Gastroesophageal sphincter (tissue), 4 donors: ENCODE measurements at regions not wholly inside any gene's neighbourhood (a gene's known extent, or its start where the extent isn't known, plus 50 kb on each side); places are given as distances from the start of the nearest gene placed in this dataset.

Source experiments
- ATAC-seq: fragments of 150-250 bp; one replicate; pipeline ENCODE4 v1.9.1; 2016; ENCODE audit warnings: mild to moderate bottlenecking, moderate library complexity
- H3K27ac ChIP-seq, 4 donors: fragments of 200-600 bp; sonication (generic) in 3 of 4; 1 replicate in 3 of 4; 2 replicates in 1 of 4; pipeline ENCODE4 v1.5.1; 2016 to 2019
- H3K27me3 ChIP-seq: fragments of 200-600 bp; sonication (generic); one replicate; pipeline ENCODE4 v1.5.1; 2019
- H3K36me3 ChIP-seq, 2 donors: fragments of 200-600 bp; sonication (generic); one replicate each; pipeline ENCODE4 v1.5.1; 2019; ENCODE audit warnings: control low read depth in 1 of 2
- H3K4me1 ChIP-seq, 3 donors: fragments of 200-600 bp; sonication (generic); 1 replicate in 2 of 3; 2 replicates in 1 of 3; pipeline ENCODE4 v1.5.1; 2016 to 2019; ENCODE audit warnings: control low read depth in 2 of 3
- H3K4me3 ChIP-seq, 2 donors: fragments of 200-600 bp; sonication (generic); one replicate each; pipeline ENCODE4 v1.5.1; 2019; ENCODE audit warnings: mild to moderate bottlenecking in 1 of 2, moderate library complexity in 1 of 2
- H3K9me3 ChIP-seq, 3 donors: fragments of 200-600 bp; sonication (generic); one replicate each; pipeline ENCODE4 v1.5.1; 2017 to 2019; ENCODE audit warnings: control low read depth in 2 of 3
- EP300 ChIP-seq: sonication (generic); formaldehyde crosslinking; IDR thresholded peaks from one replicate; pipeline ENCODE4 v1.6.1; 2017; ENCODE audit warnings: antibody characterized with exemption, mild to moderate bottlenecking
- POLR2A ChIP-seq, 2 donors: fragments of 450-650 bp; IDR thresholded peaks; one replicate each; pipeline ENCODE4 v1.6.1; 2017; ENCODE audit warnings: antibody characterized with exemption in 2 of 2, mild to moderate bottlenecking in 2 of 2, moderate library complexity in 1 of 2
- POLR2AphosphoS5 ChIP-seq: sonication (generic); formaldehyde crosslinking; IDR thresholded peaks from one replicate; pipeline ENCODE4 v1.6.1; 2017; ENCODE audit warnings: antibody characterized with exemption
- WGBS, 2 donors: methylation state at CpG; one replicate each; pipeline ENCODE4 v1.1.5; 2018; ENCODE audit warnings: low coverage in 1 of 2; 5-methylcytosine and 5-hydroxymethylcytosine counted together
- TF ChIP-seq, protein P1 (sequence below), 4 experiments: fragments of 200-600 bp in 2 of 4; fragments of 450-650 bp in 2 of 4; sonication (generic) in 1 of 4; IDR thresholded peaks; one replicate each; pipeline ENCODE4 v1.5.1; 2017 to 2019; ENCODE audit warnings: antibody characterized with exemption in 4 of 4, mild to moderate bottlenecking in 2 of 4, moderate library complexity in 2 of 4

DNA sequence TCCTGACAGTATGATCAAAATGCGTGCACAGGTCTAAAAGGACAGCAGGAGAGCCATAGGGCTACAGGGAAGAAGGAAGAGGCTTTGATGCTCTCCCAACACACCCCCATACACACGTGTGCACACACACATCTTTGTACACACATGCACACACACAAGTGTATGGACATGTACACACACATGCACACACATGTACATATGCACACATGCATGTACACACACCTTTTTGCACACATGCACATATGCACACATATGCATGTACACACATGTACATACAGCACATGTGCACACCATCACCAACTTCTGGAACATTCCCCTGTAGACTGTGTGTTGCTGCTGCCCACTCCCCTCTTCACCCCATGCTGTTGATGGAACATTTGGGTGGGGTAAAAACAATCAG, 255.6 kb upstream of the CTBP2 start:
- Histone ChIP-seq H3K36me3 (no peaks in the 10 kb centered on the region), H3K4me1 (peaks cover 0 to 8% (median 0%) of the 10 kb centered on the region in 3 donors), H3K27me3 (no peaks in the 10 kb centered on the region), H3K27ac (no peak overlapping the region), H3K9me3 (peaks cover 0 to 14% (median 0%) of the 10 kb centered on the region in 3 donors), H3K4me3 (no peak overlapping the region)
- 66 to 88% methylated on average over 1 to 2 of the region's 2 CpGs for WGBS, 2 donors
- no peak for ATAC-seq
- TF ChIP-seq POLR2AphosphoS5 (no peak), EP300 (no peak), POLR2A (IDR thresholded peaks at IDR 0.05) (no peak)
- TF ChIP-seq, protein P1, sequence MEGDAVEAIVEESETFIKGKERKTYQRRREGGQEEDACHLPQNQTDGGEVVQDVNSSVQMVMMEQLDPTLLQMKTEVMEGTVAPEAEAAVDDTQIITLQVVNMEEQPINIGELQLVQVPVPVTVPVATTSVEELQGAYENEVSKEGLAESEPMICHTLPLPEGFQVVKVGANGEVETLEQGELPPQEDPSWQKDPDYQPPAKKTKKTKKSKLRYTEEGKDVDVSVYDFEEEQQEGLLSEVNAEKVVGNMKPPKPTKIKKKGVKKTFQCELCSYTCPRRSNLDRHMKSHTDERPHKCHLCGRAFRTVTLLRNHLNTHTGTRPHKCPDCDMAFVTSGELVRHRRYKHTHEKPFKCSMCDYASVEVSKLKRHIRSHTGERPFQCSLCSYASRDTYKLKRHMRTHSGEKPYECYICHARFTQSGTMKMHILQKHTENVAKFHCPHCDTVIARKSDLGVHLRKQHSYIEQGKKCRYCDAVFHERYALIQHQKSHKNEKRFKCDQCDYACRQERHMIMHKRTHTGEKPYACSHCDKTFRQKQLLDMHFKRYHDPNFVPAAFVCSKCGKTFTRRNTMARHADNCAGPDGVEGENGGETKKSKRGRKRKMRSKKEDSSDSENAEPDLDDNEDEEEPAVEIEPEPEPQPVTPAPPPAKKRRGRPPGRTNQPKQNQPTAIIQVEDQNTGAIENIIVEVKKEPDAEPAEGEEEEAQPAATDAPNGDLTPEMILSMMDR (IDR thresholded peaks at IDR 0.05): no peak

DNA sequence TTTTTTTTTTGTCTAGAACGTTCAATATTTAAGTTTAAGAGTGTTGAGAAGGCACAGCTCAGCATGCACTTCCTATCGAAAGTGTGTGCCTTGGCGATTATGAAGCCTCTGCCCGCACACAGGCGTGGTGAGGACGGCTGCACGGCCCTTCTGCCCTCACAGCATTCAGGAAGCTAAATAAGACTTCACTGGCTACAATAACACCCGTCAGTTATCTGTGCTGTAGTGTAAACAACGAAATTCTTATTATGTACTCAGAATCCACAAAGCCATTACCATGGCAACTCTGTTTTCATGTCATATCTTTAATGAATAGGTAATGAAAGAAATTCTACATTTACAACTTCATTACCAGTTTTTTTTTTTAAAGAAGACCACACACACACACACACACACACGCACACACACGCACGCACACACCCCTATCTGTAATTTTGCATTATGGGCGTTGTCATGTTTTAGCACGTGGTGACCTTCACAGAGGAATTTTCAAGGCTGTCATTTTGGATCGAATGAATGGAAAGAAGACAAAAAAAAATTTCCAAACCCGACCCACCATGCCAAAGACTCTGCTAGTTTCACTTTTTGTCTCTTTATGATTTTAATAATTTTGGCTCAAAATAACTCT, 254.8 kb upstream of the CTBP2 start:
- peaks cover 0 to 14% (median 0%) of the 10 kb centered on the region in 3 donors for H3K9me3 ChIP-seq
- no peaks in the 10 kb centered on the region for H3K36me3 ChIP-seq
- H3K4me1 ChIP-seq: peaks cover 0 to 8% (median 0%) of the 10 kb centered on the region in 3 donors
- 15 to 18% methylated on average over 16 of the region's 16 CpGs for WGBS, 2 donors
- peaks cover 4% of the 10 kb centered on the region for H3K27me3 ChIP-seq
- peak overlapping the region in 1 of 2 donors; percentile 5 for H3K4me3 ChIP-seq
- TF ChIP-seq POLR2A (IDR thresholded peaks at IDR 0.05): no peak
- no peak for TF ChIP-seq EP300
- no peak for TF ChIP-seq POLR2AphosphoS5
- TF ChIP-seq, protein P1 (IDR thresholded peaks at IDR 0.05): no peak
- no peak overlapping the region for H3K27ac ChIP-seq
- ATAC-seq: no peak

DNA sequence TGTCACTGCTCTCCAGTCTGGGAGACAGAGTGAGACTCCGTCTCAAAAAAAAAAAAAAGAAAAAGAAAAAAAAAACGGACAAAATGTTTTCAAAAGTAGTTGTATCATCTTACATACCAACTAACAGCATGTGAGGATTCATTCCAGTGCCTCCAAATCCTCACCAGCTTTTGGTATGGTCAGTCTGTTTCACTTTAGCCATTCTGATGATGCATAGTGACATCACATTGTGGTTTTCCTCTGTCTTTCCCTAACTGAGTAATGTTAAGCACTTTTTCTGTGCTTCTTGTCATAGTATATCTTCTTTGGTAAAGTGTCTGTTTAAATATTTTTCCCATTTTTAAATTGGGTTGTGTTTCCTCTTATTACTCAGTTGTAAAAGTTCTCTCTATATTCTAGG, 251.4 kb upstream of the CTBP2 start:
- Histone ChIP-seq H3K27me3 (peaks cover 12% of the 10 kb centered on the region), H3K36me3 (no peaks in the 10 kb centered on the region), H3K9me3 (no peaks in the 10 kb centered on the region), H3K4me3 (no peak overlapping the region), H3K4me1 (peaks cover 0 to 8% (median 0%) of the 10 kb centered on the region in 3 donors), H3K27ac (no peak overlapping the region)
- ATAC-seq: no peak
- WGBS, 2 donors: 65 to 81% methylated on average over 2 of the region's 2 CpGs
- TF ChIP-seq, protein P1 (IDR thresholded peaks at IDR 0.05): no peak
- TF ChIP-seq POLR2AphosphoS5 (no peak), POLR2A (IDR thresholded peaks at IDR 0.05) (no peak), EP300 (no peak)

DNA sequence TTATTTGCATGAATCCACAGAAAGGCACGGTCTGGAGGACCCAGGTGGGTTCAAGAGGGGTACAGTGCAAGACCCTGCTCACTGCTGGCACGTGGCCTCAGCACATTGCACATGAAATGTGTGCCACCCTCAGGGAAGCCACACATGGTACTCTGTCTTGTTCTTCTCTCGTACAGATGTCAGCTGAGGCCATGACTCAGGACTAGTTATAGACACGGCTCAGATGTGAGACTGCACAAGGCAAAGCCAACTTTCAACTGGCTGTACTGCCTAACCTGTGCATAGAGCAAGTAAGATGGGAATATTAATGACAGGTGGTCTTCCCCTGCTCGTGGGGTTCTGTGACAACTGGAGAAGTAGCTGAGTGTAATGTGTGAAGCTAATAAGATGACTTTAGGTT, 249.4 kb upstream of the CTBP2 start:
- H3K36me3 ChIP-seq: no peaks in the 10 kb centered on the region
- H3K9me3 ChIP-seq: peaks cover 0 to 5% (median 0%) of the 10 kb centered on the region in 3 donors
- TF ChIP-seq POLR2AphosphoS5: no peak
- TF ChIP-seq, protein P1 (IDR thresholded peaks at IDR 0.05): no peak
- TF ChIP-seq EP300: no peak
- no peak for TF ChIP-seq POLR2A (IDR thresholded peaks at IDR 0.05)
- no peak for ATAC-seq
- peaks cover 12% of the 10 kb centered on the region for H3K27me3 ChIP-seq
- peaks cover 0 to 3% (median 0%) of the 10 kb centered on the region in 3 donors for H3K4me1 ChIP-seq
- H3K4me3 ChIP-seq: no peak overlapping the region
- WGBS, 2 donors: 71 to 93% methylated on average over 3 of the region's 5 CpGs
- H3K27ac ChIP-seq: no peak overlapping the region

DNA sequence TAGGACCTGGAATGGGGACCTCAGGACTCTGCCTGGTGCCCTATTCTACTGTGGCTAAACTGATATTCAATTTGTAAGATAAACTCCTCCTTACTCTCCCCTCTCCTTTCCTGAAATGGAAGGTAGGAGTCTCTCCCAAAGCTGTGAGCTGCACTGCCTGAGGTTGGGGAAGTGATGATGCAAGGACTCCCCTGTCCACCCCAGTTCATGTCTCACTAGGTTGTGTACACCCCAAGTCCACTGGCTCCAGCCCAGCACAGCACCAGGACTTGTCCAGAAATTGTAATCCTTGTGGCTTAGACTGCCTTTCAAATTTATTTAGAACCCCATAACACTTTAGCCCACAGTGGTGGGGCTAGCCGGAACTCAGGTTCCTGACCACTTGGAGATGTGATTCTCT, 247.2 kb upstream of the CTBP2 start:
- Histone ChIP-seq H3K36me3 (no peaks in the 10 kb centered on the region), H3K4me1 (no peaks in the 10 kb centered on the region), H3K27ac (no peak overlapping the region), H3K4me3 (no peak overlapping the region), H3K27me3 (peaks cover 12% of the 10 kb centered on the region), H3K9me3 (peaks cover 0 to 8% (median 0%) of the 10 kb centered on the region in 3 donors)
- TF ChIP-seq, protein P1 (IDR thresholded peaks at IDR 0.05): no peak
- TF ChIP-seq POLR2AphosphoS5: no peak
- TF ChIP-seq EP300: no peak
- WGBS, 2 donors: 100% methylated on average over 1 of the region's 1 CpG; no CpG with 5 or more reads in 1 of the 2 donors
- ATAC-seq: no peak
